ENCODE measurements at regions not wholly inside any gene's neighbourhood (a gene's known extent, or its start where the extent isn't known, plus 50 kb on each side); places are given as distances from the start of the nearest gene placed in this dataset.

DNA sequence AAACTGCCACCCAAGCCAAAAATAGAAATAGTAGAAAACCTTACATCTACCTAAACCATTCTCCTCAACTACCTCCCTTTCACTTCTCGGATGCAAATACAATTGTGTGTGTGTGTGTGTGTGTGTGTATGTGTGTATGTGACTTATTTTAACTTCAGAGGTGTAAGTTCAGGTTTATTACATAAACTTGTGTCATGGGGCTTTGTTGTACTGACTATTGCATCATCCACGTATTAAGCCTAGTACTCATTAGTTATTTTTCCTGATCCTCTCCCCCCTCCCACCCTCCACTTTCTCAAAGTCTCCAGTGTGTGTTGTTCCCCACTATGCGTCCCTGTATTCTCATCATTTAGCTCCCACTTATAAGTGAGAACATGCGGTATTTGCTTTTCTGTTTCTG is 592.5 kb upstream of the ATP2B1 start:
- no peak for DNase-seq

- DNase-seq = no peak
These were observed 591.0 kb upstream of the ATP2B1 start for GRCh38 chr12:90299666-90300065.

DNA sequence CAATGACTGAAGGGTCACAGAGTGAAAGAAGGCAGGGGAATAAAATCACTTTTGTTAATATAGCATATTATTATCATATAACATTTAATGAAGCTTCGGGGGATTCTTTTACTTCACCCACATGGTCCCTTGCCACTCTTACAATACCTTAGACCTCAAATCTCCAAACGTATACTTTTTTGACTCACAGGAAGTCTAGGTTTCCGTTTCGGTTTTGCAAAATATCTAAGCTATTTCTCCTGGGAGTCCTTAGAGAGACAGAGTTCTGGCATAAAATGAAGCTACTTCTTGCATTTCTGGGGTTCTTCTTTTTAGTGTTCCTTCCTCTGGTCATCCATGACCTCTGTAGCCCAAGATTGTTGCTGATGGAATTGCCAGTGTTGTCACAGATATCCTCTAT is 590.5 kb upstream of the ATP2B1 start:
- DNase-seq = no peak

DNA sequence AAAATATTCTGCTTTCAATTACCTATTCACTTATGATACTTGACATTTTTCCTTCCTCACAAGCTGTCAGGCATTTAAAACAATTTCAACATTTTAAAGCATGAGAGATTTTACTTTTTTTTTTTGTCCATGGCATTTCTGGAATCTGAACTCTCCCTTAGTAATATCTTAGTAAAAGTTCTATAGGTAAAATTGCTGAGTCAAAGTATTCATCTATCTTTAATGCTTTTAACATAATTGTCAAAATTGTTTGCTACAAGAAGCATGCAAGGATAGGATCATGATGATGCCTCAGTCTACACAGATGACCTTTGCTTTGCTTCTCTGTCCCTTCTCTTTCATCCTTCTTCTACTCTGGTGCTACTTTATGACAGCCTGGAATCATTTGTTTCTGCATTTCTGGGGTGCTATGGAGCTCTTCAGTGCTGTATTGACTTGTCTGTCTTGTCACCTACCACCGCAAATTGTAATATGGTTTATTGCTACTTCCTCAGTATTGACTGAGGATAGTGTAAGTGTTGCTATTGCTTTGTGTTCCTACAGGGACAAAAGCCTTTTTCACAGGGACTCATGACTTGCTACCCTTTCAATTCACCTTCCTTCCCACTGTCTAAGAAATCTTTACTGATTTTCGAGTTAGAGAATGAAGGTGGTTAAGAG is 589.8 kb upstream of the ATP2B1 start:
- DNase-seq = no peak

DNA sequence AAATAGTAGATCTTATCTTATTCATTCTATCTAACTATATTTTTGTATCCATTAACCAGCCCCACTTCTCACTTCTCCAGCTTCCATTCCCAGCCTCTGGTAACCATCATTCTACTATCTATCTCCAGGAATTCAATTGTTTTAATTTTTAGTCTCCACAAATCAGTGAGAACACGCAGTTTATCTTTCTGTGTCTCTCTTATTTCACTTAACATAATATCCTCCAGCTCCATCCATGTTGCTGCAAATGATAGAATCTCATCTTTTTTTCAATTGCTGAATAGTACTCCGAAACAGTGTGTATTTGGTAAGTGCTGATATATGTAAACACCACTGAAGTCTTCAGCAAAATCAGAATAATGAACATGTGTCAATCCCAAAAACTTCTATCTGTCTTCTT is 587.2 kb upstream of the ATP2B1 start:
- no peak for DNase-seq

DNA sequence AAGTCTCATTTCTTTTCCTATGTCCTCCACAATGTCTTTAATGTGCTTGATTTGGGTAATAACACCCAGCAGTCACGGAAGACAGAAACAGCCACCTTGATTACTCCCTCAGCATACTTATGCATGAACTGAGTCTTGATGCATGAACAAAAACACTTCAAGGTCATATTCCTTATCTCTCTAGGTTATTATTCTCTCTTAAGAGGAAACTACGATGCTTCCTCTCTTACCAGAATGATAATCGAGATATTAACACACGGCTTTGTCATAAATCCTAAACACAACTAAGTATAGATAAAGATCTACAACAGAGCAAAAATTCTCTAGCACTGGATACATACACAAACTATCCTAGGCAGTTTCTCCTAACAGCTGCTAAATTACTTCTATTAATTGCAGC is 583.5 kb upstream of the ATP2B1 start:
- no peak for DNase-seq

DNA sequence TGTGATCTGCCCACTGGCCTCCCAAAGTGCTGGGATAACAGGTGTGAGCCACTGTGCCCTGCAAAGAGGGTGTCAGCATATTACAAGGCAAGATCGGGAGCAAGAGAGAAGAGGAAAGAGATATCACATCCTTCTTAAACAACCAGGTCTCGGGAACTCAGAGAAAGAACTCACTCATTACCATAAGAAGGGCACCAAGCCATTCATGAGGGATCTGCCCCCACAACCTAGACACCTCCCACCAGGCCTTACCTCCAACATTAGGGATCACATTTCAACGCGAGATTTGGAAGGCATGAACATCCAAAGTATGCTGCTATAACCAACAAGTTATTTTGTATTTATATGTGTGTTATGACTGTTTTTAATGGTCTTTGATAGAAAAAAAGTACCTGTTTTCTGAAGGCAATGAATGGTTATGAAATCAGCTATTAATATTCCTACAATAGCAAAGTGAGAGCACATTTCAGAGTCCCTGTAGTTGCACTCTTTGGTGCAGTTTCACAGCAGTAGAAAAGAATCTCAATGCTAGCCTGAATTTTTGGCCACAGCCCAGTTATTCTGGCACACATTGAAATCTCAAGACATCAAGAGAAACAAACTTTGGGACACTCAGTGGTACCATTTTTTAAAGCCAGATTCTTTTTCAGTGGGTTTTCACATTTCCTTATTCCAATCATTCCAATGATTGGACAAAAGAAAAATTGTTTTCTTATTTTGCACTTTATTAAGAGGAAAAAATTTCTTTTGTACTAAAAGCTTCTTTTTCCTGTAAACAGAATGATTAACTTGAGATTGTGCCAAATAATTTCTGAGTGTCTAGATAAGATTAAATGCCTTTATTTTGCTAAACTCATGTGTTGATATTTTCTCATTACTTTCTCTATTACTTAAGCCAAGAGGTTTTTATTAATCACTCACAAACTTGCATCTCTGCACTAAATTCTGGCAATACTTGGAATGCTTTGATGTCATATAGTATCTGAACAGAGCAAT is 582.6 kb upstream of the ATP2B1 start:
- no peak for DNase-seq

- DNase-seq = no peak
These were observed 578.9 kb upstream of the ATP2B1 start for GRCh38 chr12:90287585-90287984.

- DNase-seq = no peak
These were observed 572.7 kb upstream of the ATP2B1 start for GRCh38 chr12:90281154-90281868.

GRCh38 chr12:90280564-90281058 is 572.0 kb upstream of the ATP2B1 start:
- DNase-seq = no peak

DNA sequence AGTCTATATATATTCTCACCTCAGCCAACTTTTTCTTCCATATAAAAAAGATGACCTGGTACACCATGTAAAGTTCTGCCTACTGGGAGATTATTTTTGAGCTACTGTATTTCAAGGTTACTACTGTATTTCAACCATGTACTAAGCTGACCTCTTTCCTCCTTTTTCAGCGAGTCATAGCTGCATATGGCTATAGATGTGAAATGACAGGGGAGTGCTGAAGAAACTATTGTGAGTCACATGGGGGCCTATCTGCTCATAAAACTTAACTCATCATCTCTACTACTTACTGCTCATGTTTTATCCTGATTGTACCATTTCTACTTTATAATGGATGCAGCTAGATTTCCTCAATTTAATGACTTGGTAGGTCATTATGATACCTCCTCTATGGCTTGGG is 571.4 kb upstream of the ATP2B1 start:
- no peak for DNase-seq

DNA sequence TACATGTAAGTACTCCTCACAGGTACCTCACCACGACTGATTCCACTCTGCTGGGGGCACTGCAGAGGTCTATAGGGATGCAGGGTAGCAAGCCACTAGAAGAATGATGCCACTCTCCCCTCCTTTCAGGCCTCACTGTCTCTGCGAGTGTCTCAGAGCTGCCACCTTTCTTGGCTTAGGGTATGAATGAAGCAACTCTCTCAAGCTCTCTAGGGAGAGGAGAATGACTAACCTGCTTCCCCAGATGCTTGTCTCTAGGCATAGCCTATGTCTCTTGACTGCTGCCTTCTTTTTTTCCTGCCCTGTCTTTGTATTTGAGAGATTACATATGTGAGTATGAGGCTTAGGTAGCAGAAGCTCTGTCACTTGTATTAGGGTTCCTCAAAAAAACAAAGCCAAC is 566.5 kb upstream of the ATP2B1 start:
- no peak for DNase-seq

DNA sequence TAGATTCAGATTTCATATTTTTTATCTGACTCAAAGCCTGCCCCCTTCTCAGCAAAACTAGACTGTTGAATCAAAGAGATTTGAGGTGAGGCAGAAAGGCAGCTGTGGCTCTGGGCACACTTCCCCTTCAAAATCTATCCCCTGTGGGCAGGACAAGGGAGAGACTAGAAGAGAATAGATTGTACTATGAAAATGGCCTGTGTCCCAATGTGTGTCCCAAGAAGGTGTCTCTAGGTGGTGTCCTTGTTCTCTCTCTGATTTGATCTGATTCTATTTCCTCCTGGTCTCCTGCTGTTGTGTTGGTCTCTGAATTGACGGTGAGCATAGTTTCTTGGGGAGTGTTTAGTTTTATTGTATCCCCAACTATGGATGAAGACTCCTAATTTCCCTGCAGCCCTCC is 565.8 kb upstream of the ATP2B1 start:
- DNase-seq = no peak

DNA sequence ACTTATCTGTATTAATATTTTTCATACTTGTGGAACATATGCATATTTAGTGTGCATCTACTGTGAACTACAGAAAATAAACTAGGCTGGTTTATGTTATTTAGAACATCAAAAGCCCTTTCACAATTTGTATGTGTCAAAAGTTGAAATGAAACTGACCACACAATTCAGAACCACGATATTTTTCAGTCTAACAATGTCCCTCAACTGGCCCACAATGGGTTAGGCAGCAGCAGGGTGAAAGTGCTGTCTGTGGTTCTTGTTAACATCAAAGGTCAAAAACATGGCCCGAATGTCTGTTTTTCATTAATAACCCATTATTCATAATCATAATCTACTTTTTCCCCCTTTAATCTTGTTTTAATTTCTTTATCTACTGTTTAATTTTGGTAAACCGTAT is 559.9 kb upstream of the ATP2B1 start:
- no peak for DNase-seq

DNA sequence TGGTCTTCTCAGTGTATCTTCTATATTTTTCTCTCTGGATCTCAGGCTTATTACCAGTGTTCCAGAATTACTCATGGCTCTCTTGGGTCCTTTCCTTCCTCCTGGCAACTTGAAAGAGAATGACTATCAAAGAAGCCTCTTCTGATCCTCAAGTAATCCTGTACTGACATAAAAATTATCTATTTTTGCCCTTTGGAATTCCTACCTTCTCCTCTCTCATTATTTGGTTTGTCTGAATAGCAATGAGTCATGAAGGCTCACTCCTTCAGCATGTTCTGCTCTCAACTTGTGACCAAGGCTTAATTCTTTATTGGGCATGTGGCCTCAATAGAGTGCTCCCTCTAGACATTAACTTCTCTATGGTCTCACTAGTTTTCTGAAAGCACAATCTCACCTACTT is 553.6 kb upstream of the ATP2B1 start:
- DNase-seq = no peak

DNA sequence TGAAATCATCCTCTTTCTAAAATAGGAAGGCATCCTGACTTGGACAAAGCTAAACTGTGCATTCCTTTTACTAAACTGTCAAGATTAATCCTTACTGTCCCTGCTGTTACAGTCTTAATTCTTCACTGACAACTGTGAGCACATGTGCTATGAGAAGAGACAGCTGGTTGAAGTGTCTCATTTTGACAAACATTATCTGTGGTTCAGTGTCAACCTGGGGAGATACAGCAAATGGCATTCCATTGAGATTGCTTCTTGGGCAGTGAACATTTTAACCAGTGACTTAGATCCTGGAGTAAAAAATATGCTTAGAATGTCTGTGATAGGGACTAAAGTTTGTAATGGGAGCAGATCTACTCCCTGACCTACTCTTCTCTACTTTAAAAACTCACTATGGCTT is 552.6 kb upstream of the ATP2B1 start:
- no peak for DNase-seq

GRCh38 chr12:90260136-90260535 is 551.5 kb upstream of the ATP2B1 start:
- no peak for DNase-seq

GRCh38 chr12:90257927-90258624 is 549.4 kb upstream of the ATP2B1 start:
- no peak for DNase-seq

DNA sequence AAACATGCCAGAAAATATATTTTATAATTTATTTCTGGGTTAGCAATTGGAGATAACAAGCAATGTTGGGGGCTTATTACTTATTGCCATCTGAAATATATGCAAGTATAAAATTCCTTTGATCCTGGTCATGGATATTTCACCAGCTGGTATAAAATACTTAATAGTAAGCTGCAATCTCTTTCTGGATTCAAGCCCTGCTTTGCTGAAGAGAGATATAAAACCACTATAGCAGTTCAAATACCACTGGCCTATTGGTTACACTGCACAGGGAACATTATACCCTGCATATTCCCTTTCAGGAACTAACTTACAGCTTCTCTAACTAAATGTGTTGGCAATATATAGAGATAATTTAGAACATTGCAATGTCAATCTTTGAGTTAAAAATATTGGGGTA is 546.2 kb upstream of the ATP2B1 start:
- no peak for DNase-seq

DNA sequence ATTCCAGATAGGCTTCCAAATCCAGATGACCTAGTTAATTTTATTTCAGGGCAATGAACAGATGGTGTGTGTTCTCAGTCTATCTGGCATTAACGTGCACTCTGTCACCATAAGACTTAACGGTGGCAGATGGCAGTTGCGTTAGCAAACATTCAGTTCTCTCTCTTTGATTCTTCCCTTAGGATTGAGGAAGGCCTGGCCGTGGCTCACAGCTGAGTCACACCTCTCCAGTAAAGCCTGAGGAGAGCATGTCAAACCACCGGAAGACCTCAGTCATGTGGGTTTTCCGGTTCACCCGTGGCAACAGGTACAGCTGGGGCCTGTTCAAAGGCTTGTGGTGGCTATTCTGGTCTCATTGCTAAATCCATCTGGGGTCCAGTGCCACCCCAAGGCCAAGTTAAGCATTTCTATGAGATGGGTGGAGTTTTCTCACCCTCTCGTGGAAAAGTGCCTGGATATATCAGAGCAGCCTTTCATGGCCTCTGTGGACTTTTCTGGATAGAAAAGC is 545.1 kb upstream of the ATP2B1 start:
- no peak for DNase-seq

DNA sequence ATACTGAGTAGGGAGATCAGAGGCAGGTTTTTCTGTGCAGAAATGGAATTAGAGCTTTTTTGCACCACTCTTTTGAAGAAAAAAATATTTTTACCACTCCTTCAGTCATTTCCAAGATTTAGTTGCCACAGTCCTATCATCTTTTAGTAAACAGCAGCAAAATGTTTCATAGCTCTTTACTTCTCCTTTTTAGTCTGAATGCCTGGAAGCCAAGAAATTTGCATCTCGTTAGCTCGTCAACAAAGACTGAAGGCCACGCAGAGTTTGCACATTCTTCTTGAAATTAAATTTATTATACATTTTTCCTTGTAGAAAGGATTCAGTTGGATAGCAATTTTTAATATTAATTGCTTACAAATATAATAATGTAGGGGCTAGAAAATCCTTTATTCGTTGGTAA is 544.5 kb upstream of the ATP2B1 start:
- no peak for DNase-seq

GRCh38 chr12:90250766-90251165 is 542.1 kb upstream of the ATP2B1 start:
- DNase-seq = no peak

- DNase-seq = no peak
These were observed 541.4 kb upstream of the ATP2B1 start for GRCh38 chr12:90250042-90250441.

All from activated CD4-positive, alpha-beta T cell treated with anti-CD3 and anti-CD28 coated beads for 1 hour (primary cell).